ENCODE measurements at regions not wholly inside any gene's neighbourhood (a gene's known extent, or its start where the extent isn't known, plus 50 kb on each side); places are given as distances from the start of the nearest gene placed in this dataset.

DNA sequence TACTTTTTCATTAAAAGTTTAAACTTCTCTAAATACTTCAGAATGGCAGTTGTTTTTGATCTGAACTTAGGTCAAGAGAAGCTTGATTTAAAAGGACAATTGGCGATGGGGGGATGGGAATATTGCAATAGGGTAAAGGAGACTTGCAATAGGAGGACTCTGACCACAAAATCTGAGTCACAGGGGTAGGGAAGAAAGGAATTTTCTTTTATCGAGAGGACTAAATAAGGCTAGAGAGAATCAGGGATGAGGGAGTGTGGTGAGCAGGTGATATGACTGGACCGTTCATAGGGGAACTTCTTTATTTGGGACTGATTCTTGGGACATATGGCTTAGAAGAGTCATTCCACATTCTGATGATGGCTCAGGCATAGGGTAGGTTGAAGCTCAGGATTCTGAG, 1260.2 kb downstream of the ADGRL3 start:
- TF ChIP-seq, protein P1, sequence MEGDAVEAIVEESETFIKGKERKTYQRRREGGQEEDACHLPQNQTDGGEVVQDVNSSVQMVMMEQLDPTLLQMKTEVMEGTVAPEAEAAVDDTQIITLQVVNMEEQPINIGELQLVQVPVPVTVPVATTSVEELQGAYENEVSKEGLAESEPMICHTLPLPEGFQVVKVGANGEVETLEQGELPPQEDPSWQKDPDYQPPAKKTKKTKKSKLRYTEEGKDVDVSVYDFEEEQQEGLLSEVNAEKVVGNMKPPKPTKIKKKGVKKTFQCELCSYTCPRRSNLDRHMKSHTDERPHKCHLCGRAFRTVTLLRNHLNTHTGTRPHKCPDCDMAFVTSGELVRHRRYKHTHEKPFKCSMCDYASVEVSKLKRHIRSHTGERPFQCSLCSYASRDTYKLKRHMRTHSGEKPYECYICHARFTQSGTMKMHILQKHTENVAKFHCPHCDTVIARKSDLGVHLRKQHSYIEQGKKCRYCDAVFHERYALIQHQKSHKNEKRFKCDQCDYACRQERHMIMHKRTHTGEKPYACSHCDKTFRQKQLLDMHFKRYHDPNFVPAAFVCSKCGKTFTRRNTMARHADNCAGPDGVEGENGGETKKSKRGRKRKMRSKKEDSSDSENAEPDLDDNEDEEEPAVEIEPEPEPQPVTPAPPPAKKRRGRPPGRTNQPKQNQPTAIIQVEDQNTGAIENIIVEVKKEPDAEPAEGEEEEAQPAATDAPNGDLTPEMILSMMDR (IDR thresholded peaks at IDR 0.05): no peak
- TF ChIP-seq POLR2A (IDR thresholded peaks at IDR 0.05): no peak
- no peak for TF ChIP-seq POLR2AphosphoS5 (IDR thresholded peaks at IDR 0.05)

All from prostate gland (tissue), 2 donors.